Common myeloid progenitor, CD34-positive (primary cell): ENCODE measurements at regions not wholly inside any gene's neighbourhood (a gene's known extent, or its start where the extent isn't known, plus 50 kb on each side); places are given as distances from the start of the nearest gene placed in this dataset.

Experiments used
- CTCF ChIA-PET: fragments of 350-600 bp; sonication (Branson Sonifier 250); formaldehyde crosslinking; loops from one replicate; lab custom pipeline; 2021; ENCODE audit warnings: antibody characterized with exemption; lab: Charles Lee
- POLR2A ChIA-PET: fragments of 350-600 bp; sonication (Branson Sonifier 250); formaldehyde crosslinking; loops from one replicate; lab custom pipeline; 2021; ENCODE audit warnings: antibody characterized with exemption; lab: Charles Lee
- DNase-seq, 3 donors: peaks; one replicate each; pipeline versions ENCODE4 v3.0.0 to v3.0.0-alpha.2; 2013
- H3K27ac ChIP-seq, 2 experiments: 1 replicate in 1 of 2; 2 replicates in 1 of 2; pipeline ENCODE4 v1.7.0; 2013; ENCODE audit warnings: inconsistent platforms in 2 of 2, low read length in 2 of 2, mild to moderate bottlenecking in 2 of 2, low read depth in 1 of 2, moderate library complexity in 1 of 2; ENCODE audit not compliant: severe bottlenecking in 2 of 2, insufficient read depth in 1 of 2, poor library complexity in 1 of 2
- H3K27me3 ChIP-seq, 5 experiments: replicated peaks in 2 of 5; 1 replicate in 3 of 5; 2 replicates in 2 of 5; pipeline versions ENCODE4 v1.6.1 to v1.7.0; 2013; ENCODE audit warnings: low read length in 4 of 5, mild to moderate bottlenecking in 2 of 5, moderate library complexity in 2 of 5, inconsistent platforms in 1 of 5; ENCODE audit not compliant: insufficient read depth in 5 of 5, control insufficient read depth in 4 of 5
- H3K36me3 ChIP-seq, 4 experiments: 1 replicate in 2 of 4; 2 replicates in 2 of 4; pipeline versions ENCODE4 v1.6.1 to v1.7.0; 2013; ENCODE audit warnings: low read length in 3 of 4, control low read depth in 1 of 4, mild to moderate bottlenecking in 1 of 4; ENCODE audit not compliant: control insufficient read depth in 4 of 4, insufficient read depth in 4 of 4
- H3K4me1 ChIP-seq, 4 experiments: 1 replicate in 3 of 4; 2 replicates in 1 of 4; pipeline versions ENCODE4 v1.6.1 to v1.7.1; 2013; ENCODE audit warnings: low read length in 3 of 4, mild to moderate bottlenecking in 3 of 4, control low read depth in 1 of 4, inconsistent platforms in 1 of 4, moderate library complexity in 1 of 4; ENCODE audit not compliant: control insufficient read depth in 4 of 4, insufficient read depth in 4 of 4; ENCODE audit errors: control extremely low read depth in 1 of 4
- H3K4me3 ChIP-seq, 7 experiments: 1 replicate in 4 of 7; 2 replicates in 3 of 7; pipeline versions ENCODE4 v1.5.1 to v1.7.0; 2013; ENCODE audit warnings: mild to moderate bottlenecking in 7 of 7, low read length in 6 of 7, moderate library complexity in 6 of 7, inconsistent platforms in 2 of 7, low read depth in 2 of 7, control low read depth in 1 of 7; ENCODE audit not compliant: insufficient read depth in 4 of 7, control insufficient read depth in 1 of 7; ENCODE audit errors: extremely low read depth in 1 of 7
- H3K9me3 ChIP-seq, 5 experiments: 1 replicate in 4 of 5; 2 replicates in 1 of 5; pipeline versions ENCODE4 v1.6.1 to v1.7.1; 2013; ENCODE audit warnings: low read length in 4 of 5, mild to moderate bottlenecking in 2 of 5, inconsistent platforms in 1 of 5, low read depth in 1 of 5, moderate library complexity in 1 of 5; ENCODE audit not compliant: control insufficient read depth in 4 of 5, insufficient read depth in 2 of 5; ENCODE audit errors: control extremely low read depth in 1 of 5
- WGBS: methylation state at CpG from one replicate; pipeline ENCODE4 v1.1.5; 2013; ENCODE audit not compliant: insufficient coverage; 5-methylcytosine and 5-hydroxymethylcytosine counted together

DNA sequence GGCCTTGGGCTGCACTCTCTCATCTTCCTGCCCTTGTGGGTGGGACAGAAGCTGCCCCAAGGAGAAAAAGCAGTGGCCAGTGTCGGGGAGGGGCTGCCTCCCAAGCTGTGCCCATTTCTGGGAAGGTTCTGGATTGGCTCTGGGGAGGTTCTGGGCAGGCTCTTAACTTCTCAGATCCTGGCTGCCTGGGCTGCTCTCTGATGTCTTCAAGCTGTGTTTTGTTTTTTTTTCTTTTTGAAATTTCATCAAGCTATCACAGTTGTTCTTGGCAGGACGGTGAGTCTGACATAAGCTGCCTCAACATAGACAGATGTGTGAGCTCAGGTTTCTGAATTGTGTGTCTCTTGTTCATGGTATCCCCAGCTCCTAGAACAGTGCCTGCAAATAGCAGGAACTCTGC is 1032.0 kb downstream of the BRD1 start:
- 56% methylated on average over 2 of the region's 2 CpGs for WGBS
- H3K27me3 ChIP-seq = peaks cover 0 to 5% (median 0%) of the 10 kb centered on the region in 5 experiments
- H3K4me3 ChIP-seq = no peak overlapping the region
- POLR2A ChIA-PET = no interaction called here
- DNase-seq = no peak
- CTCF ChIA-PET = no interaction called here
- no peaks in the 10 kb centered on the region for H3K36me3 ChIP-seq
- no peaks in the 10 kb centered on the region for H3K4me1 ChIP-seq
- H3K9me3 ChIP-seq = no peaks in the 10 kb centered on the region
- no peak overlapping the region for H3K27ac ChIP-seq

GRCh38 chr22:48794906-48795305 is 1032.8 kb downstream of the BRD1 start:
- POLR2A ChIA-PET = no interaction called here
- Histone ChIP-seq H3K4me3 (no peak overlapping the region), H3K4me1 (no peaks in the 10 kb centered on the region), H3K27ac (no peak overlapping the region), H3K36me3 (no peaks in the 10 kb centered on the region), H3K9me3 (no peaks in the 10 kb centered on the region), H3K27me3 (peaks cover 0 to 5% (median 0%) of the 10 kb centered on the region in 5 experiments)
- no peak for DNase-seq
- WGBS = 93% methylated on average over 6 of the region's 7 CpGs
- CTCF ChIA-PET = no interaction called here

DNA sequence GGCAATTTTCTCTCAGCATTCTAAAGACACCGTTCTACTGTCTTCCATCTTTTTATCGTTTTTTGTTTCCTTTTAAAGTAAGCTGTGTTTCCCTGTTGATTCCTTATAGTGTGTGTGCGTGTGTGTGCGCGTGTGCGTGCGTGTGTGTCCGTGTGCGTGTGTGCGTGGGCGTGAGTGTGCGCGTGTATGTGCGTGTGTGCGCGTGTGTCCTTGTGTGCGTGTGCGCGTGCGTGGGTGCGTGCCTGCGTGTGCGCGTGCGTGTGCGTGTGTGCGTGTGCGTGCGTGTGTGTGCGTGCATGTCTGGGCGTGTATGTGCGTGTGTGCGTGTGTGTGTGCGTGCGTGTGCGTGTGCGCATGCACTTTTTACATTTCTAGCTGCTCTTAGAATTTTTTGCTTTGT is 1033.7 kb downstream of the BRD1 start:
- Histone ChIP-seq H3K9me3 (no peaks in the 10 kb centered on the region), H3K4me1 (no peaks in the 10 kb centered on the region), H3K4me3 (no peak overlapping the region), H3K27me3 (peaks cover 0 to 5% (median 0%) of the 10 kb centered on the region in 5 experiments), H3K36me3 (no peaks in the 10 kb centered on the region), H3K27ac (no peak overlapping the region)
- WGBS = 100% methylated on average over 1 of the region's 37 CpGs
- CTCF ChIA-PET = no interaction called here
- POLR2A ChIA-PET = no interaction called here
- DNase-seq = no peak

- no peak for DNase-seq
- no peaks in the 10 kb centered on the region for H3K4me1 ChIP-seq
- no peaks in the 10 kb centered on the region for H3K36me3 ChIP-seq
- no peaks in the 10 kb centered on the region for H3K27me3 ChIP-seq
- POLR2A ChIA-PET = no interaction called here
- H3K4me3 ChIP-seq = no peak overlapping the region
- no peaks in the 10 kb centered on the region for H3K9me3 ChIP-seq
- 97% methylated on average over 3 of the region's 3 CpGs for WGBS
- CTCF ChIA-PET = no interaction called here
- no peak overlapping the region for H3K27ac ChIP-seq
These were observed 1041.0 kb downstream of the BRD1 start for GRCh38 chr22:48786679-48786996.

GRCh38 chr22:48785792-48786678 is 1041.6 kb downstream of the BRD1 start:
- DNase-seq = no peak
- ChIA-PET POLR2A (no interaction called here), CTCF (no interaction called here)
- Histone ChIP-seq H3K4me3 (no peak overlapping the region), H3K36me3 (no peaks in the 10 kb centered on the region), H3K27me3 (no peaks in the 10 kb centered on the region), H3K9me3 (no peaks in the 10 kb centered on the region), H3K27ac (no peak overlapping the region), H3K4me1 (no peaks in the 10 kb centered on the region)
- 91% methylated on average over 13 of the region's 14 CpGs for WGBS

DNA sequence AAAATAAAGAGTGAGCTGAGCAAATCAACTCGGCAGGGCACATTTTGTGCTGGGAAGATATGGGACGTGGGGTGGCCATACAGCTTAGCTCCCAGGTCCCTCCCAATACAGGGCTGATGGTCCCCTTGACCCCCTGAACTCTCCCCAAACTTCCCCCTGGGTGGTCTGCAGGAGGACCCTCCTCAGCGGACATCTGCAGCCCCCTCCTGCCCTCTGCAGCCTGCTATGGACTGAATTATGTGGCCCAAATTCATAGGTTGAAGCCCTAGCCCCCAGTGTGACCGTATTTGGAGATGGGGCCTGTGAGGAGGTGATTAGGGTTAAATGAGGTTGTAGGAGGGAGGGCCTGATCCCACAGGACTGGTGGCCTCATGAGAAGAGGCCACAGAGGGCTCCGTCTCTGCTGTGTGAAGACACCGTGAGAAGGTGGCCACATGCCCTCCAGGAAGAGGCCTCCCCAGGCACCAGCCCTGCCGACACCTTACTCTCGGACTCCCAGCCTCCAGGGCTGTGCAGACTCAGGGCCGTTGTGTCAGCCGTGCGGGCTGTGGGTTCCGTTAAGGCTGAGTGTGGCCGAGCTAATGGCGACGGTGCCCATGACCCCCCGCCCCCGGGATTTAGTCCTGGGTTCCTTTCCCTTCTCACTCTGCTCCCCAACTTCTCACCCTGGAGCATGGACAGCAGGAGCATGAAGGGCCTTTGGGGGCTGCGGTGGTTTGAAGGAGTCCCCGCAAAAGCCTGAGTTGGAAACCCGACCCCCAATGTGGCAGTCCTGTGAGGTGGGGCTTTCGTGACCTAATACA is 1042.8 kb downstream of the BRD1 start:
- CTCF ChIA-PET = no interaction called here
- H3K27me3 ChIP-seq = no peaks in the 10 kb centered on the region
- H3K4me1 ChIP-seq = no peaks in the 10 kb centered on the region
- H3K4me3 ChIP-seq = no peak overlapping the region
- POLR2A ChIA-PET = no interaction called here
- 92% methylated on average over 18 of the region's 21 CpGs for WGBS
- H3K36me3 ChIP-seq = no peaks in the 10 kb centered on the region
- no peaks in the 10 kb centered on the region for H3K9me3 ChIP-seq
- H3K27ac ChIP-seq = no peak overlapping the region
- DNase-seq = no peak

GRCh38 chr22:48783821-48784266 is 1043.8 kb downstream of the BRD1 start:
- ChIA-PET CTCF (no interaction called here), POLR2A (no interaction called here)
- H3K4me1 ChIP-seq = no peaks in the 10 kb centered on the region
- no peak overlapping the region for H3K4me3 ChIP-seq
- no peak overlapping the region for H3K27ac ChIP-seq
- 92% methylated on average over 14 of the region's 15 CpGs for WGBS
- peaks cover 0 to 5% (median 0%) of the 10 kb centered on the region in 5 experiments for H3K9me3 ChIP-seq
- no peaks in the 10 kb centered on the region for H3K36me3 ChIP-seq
- no peak for DNase-seq
- no peaks in the 10 kb centered on the region for H3K27me3 ChIP-seq
